MM.1S (cell line): ENCODE measurements at regions not wholly inside any gene's neighbourhood (a gene's known extent, or its start where the extent isn't known, plus 50 kb on each side); places are given as distances from the start of the nearest gene placed in this dataset.

Experiments
- CTCF ChIP-seq: fragments of 300-600 bp; sonication (generic); IDR thresholded peaks from 2 replicates; pipeline ENCODE4 v1.5.1; 2016; ENCODE audit warnings: antibody characterized with exemption, low read length, mixed read lengths
- EZH2 ChIP-seq: fragments of 300-600 bp; sonication (generic); optimal IDR thresholded peaks from 2 replicates; pipeline ENCODE3; 2017; ENCODE audit warnings: low read depth, mild to moderate bottlenecking, antibody characterized with exemption, low read length, mixed read lengths

GRCh38 chr13:52933547-52934210 is 85.2 kb upstream of the PCDH8 start:
- TF ChIP-seq EZH2 = no peak
- no peak for TF ChIP-seq CTCF
